ENCODE measurements at regions not wholly inside any gene's neighbourhood (a gene's known extent, or its start where the extent isn't known, plus 50 kb on each side); places are given as distances from the start of the nearest gene placed in this dataset.
"Not testable (repeated sequence)": the region's sequence is repeated elsewhere in the genome, so short reads cannot be mapped to it uniquely, and the experiment has no call there.

- no peak for DNase-seq
These were observed 289.9 kb upstream of the ACTBL2 start for GRCh38 chr5:57772512-57772911.

GRCh38 chr5:57770039-57770438, 287.4 kb upstream of the ACTBL2 start:
- DNase-seq, result no peak

DNA sequence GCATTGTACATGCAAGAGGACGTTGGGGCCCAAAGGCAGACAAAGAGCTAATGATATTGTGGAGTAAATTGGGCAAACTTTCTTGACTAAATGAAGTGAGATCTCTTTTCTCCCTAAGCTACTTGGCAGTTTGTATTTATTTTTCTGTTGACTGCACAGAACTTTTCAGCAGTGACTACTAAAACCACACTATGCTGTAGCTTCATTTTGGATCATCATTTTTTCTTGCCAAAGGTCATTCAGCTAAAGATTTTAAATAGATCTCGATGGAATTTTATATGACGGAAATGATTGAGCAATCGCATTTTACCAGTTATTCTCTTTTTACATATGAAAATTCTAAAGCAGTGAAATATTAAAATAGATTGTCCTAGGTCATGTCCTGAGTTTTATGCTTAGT, 286.1 kb upstream of the ACTBL2 start:
- DNase-seq, result no peak

DNA sequence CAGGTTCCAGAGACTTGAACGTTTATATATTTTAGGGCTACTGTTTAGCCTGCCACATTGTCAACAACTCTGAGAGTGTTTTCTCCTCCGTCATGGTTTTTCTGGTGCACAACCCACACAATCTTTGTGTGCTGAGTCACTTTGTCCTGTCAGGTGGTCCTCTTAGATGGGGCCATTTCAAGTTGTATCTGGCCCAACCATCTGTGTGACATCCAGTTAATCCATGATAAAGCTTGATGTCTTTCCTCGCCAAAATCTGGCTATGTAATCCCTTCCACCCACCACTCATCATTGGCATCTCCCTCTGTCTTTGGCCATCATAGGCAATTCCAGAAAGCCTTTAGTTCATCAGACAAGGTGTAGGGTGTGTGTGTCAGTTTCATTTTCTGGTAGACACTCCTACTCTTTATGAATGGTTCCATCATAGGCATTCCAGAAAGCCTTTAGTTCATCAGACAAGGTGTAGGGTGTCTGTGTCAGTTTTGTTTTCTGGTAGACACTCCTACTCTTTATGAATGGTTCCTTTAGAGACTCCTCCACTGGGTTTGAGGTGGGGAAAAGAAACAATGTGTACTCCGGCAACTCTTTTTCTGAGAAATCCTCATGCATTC, 282.0 kb upstream of the ACTBL2 start:
- DNase-seq, result no peak

DNA sequence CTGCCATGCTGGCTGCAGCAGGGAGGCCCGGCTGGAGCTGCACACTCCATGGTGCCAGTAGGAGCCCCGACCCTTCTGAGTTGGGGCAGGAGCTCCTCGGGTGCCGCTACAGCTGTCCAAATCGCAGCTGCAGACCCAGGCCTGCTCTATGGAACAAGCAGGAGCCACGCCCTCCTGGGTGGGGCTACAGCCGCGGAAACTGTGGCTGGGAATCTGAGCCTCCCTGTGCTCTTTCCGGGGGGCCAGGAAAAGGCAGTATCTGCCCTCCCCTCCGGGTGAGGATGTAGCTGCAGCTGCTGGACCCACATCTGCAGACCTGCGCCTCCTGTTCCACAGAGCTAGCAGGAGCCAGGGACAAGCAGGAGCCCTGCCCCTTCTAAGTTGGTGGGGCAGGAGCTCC, 278.9 kb upstream of the ACTBL2 start:
- no peak for DNase-seq

- DNase-seq, result no peak
These were observed 272.0 kb upstream of the ACTBL2 start for GRCh38 chr5:57754616-57755015.

DNA sequence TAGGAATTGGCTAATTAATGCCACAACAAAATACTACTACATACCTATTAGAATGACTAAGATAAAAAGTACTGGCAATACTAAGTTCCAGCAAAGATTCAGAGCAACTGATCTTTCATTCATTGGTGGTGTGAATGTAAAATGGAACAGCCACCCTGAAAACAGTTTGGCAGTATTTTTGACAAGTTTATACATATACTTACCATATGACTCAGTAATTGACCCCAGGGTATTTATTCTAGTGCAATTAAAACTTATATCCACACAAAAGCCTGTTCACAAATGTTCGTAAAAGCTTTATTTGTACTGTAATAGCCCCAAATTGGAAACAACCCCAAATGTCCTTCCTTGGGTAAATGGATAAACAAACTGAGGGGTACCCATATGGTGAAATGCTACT, 270.8 kb upstream of the ACTBL2 start:
- DNase-seq, result no peak

DNA sequence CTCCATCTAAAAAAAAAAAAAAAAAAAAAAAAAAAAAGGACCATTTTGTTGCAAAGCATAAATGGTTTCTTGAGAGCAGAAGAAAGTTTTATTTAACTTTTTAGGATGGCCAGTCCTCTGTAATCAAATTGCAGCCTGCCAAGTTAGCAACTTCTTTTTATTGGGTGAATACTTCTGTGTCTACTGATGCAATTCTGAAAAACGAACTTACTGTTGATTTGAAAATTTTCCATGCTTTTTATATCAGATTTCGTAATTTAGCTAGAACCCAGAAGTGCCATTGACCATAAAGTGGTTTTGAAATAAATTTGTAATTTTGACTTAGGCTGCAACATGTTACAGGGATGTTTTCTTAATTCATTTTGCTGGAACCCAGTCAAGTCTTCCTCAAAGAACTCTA, 269.1 kb upstream of the ACTBL2 start:
- DNase-seq, result no peak

- no peak for DNase-seq
These were observed 268.3 kb upstream of the ACTBL2 start for GRCh38 chr5:57750891-57751290.

GRCh38 chr5:57750282-57750681, 267.7 kb upstream of the ACTBL2 start:
- no peak for DNase-seq

DNA sequence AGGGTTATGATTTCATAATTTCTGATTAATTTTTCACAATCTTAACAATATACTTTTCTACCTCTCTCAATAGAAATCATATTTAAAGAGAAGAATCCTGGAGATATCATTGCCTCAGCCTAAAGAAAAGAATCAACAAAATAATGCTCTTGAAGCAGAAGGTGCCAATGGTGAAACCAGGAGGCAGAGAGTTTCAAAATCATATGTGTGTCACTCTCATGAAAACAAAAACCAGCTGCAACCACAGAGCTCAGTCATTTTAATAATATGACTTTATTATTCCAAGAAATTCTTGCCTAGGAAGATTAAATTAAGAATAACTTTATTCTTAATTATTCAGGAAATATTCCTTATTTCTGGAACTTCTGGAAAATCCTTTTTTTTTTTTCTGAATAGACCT, 266.8 kb upstream of the ACTBL2 start:
- no peak for DNase-seq

DNA sequence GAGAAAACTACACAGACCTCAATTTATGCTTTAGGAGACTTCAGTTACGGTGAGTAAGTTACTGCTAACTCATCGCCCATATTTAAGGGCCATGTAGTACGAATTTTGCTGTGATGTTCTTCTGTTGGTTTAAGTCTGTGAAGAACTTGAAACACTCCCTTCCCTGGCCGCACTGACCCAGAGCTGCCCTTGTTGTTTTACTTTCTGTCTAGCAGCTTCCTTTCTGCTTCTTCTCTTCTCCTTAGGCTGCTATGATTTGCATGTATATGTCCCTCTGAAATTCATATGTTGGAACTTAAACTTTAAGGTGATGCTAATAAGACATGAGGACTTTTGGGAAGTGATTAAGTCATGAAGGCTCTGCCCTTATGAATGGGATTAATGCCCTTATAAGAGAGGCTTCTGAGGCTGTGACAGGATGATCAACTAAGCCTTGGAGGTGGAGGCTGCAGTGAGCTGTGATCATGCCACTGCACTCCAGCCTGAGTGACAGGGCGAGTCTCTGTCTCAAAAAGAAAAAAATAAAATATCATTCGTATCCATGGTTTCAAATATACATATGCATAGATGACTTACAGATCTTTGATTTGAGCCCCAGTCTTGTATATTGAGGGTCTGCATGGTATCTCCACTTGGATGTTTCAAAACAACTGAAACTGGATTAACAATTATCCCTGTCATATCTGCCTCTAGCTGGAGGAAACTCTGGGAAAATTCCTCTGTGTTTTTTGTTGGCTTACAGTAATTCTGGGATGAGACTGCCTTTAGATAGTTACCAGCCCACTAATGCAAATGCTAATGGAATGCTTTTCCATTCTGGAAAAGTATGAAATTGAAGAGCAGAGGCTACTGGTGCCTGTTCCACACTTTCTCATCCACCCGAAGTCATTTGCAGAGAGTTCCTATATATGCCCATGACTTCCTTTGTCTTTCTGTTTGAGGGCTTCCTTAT, 263.4 kb upstream of the ACTBL2 start:
- DNase-seq, result no peak

GRCh38 chr5:57745029-57745428, 262.4 kb upstream of the ACTBL2 start:
- no peak for DNase-seq

- DNase-seq, result no peak
These were observed 258.7 kb upstream of the ACTBL2 start for GRCh38 chr5:57741336-57741735.

- no peak for DNase-seq
These were observed 256.2 kb upstream of the ACTBL2 start for GRCh38 chr5:57738787-57739186.

DNA sequence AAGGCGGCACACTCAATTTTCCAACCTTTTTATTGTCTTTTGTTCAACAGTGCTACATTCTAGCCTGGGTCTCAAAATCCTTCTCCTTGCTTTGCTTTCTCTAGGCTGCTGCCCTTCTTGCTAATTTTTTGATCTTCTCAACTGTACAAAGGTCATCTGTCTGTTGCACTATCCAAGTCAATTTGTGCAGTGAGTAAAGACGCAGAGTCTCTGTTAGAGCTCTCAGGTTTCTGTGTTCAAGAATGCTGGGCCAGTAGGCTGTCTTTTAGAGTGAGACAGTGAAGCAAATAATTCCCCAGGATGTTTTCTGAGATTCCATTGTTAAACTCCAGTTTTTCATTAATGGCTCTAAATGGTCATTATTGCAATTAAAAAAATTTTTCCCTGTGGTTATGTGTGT, 255.7 kb upstream of the ACTBL2 start:
- DNase-seq, result no peak

- no peak for DNase-seq
These were observed 254.1 kb upstream of the ACTBL2 start for GRCh38 chr5:57736716-57737115.

- not testable (repeated sequence) for DNase-seq
These were observed 252.9 kb upstream of the ACTBL2 start for GRCh38 chr5:57735279-57736153.

GRCh38 chr5:57734296-57734695, 251.7 kb upstream of the ACTBL2 start:
- no peak for DNase-seq

DNA sequence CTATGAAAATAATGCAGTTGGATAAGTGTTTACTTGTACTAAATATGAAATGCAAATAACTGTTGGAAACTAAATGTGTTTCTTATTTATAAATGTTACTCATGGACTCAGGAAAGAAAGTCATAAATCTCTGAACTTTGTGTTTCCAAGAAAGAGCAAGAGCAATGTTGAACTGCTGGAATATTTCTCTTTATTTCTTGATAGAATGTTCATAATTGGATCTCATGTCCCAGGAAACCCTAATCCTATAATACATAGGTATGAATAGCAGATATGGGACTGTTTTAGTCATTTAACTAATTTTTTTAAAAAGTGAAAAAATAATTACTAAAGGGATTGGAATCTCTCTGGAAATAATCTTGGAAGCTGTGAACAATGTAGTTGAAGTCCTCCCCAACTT, 245.0 kb upstream of the ACTBL2 start:
- DNase-seq, result no peak

DNA sequence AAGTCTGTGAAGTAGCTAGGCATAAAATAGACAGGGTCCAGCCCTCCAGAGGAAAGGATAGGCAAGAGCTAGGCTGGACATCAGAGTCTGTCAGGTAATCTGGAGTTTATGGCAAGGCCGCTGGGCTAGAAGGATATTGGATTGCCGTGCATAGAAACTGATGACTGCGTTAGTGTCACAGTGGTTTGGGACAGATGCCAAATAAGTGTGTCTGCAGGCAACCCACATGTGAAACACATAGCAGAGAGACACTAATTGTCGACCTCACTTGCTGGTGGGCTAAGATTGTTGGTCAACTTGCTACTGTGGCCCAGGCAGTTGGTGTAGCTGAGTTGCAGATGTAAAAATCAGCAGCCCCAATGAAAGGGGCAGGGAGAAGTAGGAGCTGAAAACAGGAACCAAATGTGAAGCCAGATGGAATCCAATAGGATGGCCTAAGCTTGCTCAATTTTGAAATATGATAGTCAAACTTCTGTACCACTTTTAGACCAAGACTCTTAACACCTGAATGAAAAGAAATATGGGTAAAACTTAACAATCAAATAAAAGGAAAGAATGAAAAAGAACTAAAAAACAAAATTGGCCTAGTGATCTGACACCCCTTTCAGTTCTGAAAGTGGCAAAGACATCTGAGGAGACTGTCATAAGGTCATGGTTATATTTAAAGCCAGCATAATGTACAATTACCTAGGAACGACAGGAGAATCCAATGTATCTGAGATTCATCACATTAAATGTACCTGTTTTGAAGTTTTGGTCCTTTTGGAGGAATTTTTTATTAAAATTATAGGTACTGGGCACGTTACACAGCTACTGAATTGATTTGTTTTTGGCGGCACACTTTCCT, 243.3 kb upstream of the ACTBL2 start:
- DNase-seq, result no peak

DNA sequence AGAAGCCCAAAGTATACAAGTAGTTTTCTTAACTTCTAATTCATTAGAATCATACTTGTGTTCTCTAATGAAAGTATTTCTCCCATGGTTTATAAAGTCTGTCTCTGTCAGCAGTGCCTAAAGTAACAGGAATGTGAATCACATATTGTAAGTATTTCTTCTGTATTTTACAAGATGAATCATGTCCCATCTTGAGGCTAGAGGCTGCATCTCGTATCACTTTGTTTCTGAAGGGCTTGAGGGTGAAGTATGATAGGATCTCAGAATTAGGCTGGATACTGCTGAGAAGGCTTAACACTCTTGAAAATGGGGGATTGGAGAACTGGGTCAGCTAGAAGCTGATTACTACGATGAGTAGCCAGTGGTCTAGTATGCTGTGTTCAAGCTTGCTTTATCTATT, 242.2 kb upstream of the ACTBL2 start:
- no peak for DNase-seq

GRCh38 chr5:57721226-57721625, 238.6 kb upstream of the ACTBL2 start:
- no peak for DNase-seq

All from inflammatory macrophage treated with lipopolysaccharide for 4 hours (primary cell).